A549 (cell line): ENCODE measurements at regions not wholly inside any gene's neighbourhood (a gene's known extent, or its start where the extent isn't known, plus 50 kb on each side); places are given as distances from the start of the nearest gene placed in this dataset.
"Not testable (repeated sequence)": the region's sequence is repeated elsewhere in the genome, so short reads cannot be mapped to it uniquely, and the experiment has no call there.

Source experiments
- BHLHE40 ChIP-seq: IDR thresholded peaks from 2 replicates; pipeline ENCODE4 v1.6.1; 2012; ENCODE audit warnings: low read depth, low read length, inconsistent platforms
- CHD2 ChIP-seq: fragments of 150-350 bp; IDR thresholded peaks from 2 replicates; pipeline ENCODE4 v1.6.1; 2014; ENCODE audit warnings: low read length; ENCODE audit not compliant: partially characterized antibody
- EP300 ChIP-seq, 2 experiments: fragments of >200 bp; sonication (Bioruptor Twin); formaldehyde crosslinking; IDR thresholded peaks; 2 replicates in 1 of 2; 3 replicates in 1 of 2; pipeline ENCODE4 v1.6.1; 2016 to 2017
- JUN ChIP-seq, 2 experiments: fragments of >200 bp; sonication (Bioruptor Twin); formaldehyde crosslinking; IDR thresholded peaks; 2 replicates in 1 of 2; 3 replicates in 1 of 2; pipeline ENCODE4 v1.6.1; 2016 to 2017
- JUNB ChIP-seq: fragments of >200 bp; sonication (Bioruptor Twin); formaldehyde crosslinking; IDR thresholded peaks from 2 replicates; pipeline ENCODE4 v1.6.1; 2016
- MYC ChIP-seq: IDR thresholded peaks from 2 replicates; pipeline ENCODE4 v1.6.1; 2012; ENCODE audit warnings: mild to moderate bottlenecking, inconsistent platforms, low read length, improper control_type of control experiment, borderline replicate concordance
- POLR2A ChIP-seq: IDR thresholded peaks from 2 replicates; pipeline ENCODE4 v1.6.1; 2012; ENCODE audit warnings: mild to moderate bottlenecking, low read length
- RCOR1 ChIP-seq: fragments of 150-350 bp; IDR thresholded peaks from 2 replicates; pipeline ENCODE4 v1.6.1; 2014; ENCODE audit warnings: antibody characterized with exemption, low read length, low read depth
- SMC3 ChIP-seq: fragments of >200 bp; sonication (Bioruptor Twin); formaldehyde crosslinking; IDR thresholded peaks from 3 replicates; pipeline ENCODE4 v1.6.1; 2018; ENCODE audit warnings: inconsistent platforms
- TF ChIP-seq, protein P1 (sequence below): fragments of >200 bp; sonication (Bioruptor Twin); formaldehyde crosslinking; IDR thresholded peaks from 3 replicates; pipeline ENCODE4 v1.5.1; 2016
- TF ChIP-seq, protein P2 (sequence below): IDR thresholded peaks from 2 replicates; pipeline ENCODE4 v1.6.1; 2012; ENCODE audit warnings: low read depth, borderline replicate concordance
- TF ChIP-seq, protein P3 (sequence below): fragments of 200-600 bp; sonication (generic); IDR thresholded peaks from 2 replicates; pipeline ENCODE4 v1.6.1; 2016; ENCODE audit warnings: antibody characterized with exemption, mild to moderate bottlenecking, moderate library complexity
- TF ChIP-seq, protein P4 (sequence below): fragments of 250-450 bp; sonication (Bioruptor Pico); IDR thresholded peaks from 2 replicates; pipeline ENCODE4 v1.5.0; 2021; ENCODE audit warnings: mild to moderate bottlenecking, moderate library complexity, borderline replicate concordance
- TF ChIP-seq, protein P5 (sequence below): fragments of 250-450 bp; sonication (Bioruptor Pico); IDR thresholded peaks from 2 replicates; pipeline ENCODE4 v1.5.0; 2020; ENCODE audit warnings: low read depth, mild to moderate bottlenecking, moderate library complexity

DNA sequence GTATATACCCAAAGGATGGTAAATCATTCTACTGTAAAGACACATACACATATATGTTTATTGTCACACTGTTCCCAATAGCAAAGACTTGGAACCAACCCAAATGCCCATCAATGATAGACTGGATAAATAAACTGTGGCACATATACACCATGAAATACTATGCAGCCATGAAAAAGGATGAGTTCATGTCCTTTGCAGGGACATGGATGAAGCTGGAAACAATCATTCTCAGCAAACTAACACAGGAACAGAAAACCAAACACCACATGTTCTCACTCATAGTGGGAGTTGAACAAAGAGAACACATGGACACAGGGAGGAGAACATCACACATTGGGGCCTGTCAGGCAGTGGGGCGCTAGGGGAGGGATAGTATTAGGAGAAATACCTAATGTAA, 167.1 kb upstream of the MMADHC start:
- TF ChIP-seq, protein P1, sequence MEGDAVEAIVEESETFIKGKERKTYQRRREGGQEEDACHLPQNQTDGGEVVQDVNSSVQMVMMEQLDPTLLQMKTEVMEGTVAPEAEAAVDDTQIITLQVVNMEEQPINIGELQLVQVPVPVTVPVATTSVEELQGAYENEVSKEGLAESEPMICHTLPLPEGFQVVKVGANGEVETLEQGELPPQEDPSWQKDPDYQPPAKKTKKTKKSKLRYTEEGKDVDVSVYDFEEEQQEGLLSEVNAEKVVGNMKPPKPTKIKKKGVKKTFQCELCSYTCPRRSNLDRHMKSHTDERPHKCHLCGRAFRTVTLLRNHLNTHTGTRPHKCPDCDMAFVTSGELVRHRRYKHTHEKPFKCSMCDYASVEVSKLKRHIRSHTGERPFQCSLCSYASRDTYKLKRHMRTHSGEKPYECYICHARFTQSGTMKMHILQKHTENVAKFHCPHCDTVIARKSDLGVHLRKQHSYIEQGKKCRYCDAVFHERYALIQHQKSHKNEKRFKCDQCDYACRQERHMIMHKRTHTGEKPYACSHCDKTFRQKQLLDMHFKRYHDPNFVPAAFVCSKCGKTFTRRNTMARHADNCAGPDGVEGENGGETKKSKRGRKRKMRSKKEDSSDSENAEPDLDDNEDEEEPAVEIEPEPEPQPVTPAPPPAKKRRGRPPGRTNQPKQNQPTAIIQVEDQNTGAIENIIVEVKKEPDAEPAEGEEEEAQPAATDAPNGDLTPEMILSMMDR = not testable (repeated sequence)
- not testable (repeated sequence) for TF ChIP-seq SMC3; JUNB; CHD2; POLR2A; BHLHE40; MYC; RCOR1; EP300 (IDR thresholded peaks at IDR 0.05); JUN (IDR thresholded peaks at IDR 0.05)
- TF ChIP-seq, protein P2, sequence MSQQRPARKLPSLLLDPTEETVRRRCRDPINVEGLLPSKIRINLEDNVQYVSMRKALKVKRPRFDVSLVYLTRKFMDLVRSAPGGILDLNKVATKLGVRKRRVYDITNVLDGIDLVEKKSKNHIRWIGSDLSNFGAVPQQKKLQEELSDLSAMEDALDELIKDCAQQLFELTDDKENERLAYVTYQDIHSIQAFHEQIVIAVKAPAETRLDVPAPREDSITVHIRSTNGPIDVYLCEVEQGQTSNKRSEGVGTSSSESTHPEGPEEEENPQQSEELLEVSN = not testable (repeated sequence)
- TF ChIP-seq, protein P3, sequence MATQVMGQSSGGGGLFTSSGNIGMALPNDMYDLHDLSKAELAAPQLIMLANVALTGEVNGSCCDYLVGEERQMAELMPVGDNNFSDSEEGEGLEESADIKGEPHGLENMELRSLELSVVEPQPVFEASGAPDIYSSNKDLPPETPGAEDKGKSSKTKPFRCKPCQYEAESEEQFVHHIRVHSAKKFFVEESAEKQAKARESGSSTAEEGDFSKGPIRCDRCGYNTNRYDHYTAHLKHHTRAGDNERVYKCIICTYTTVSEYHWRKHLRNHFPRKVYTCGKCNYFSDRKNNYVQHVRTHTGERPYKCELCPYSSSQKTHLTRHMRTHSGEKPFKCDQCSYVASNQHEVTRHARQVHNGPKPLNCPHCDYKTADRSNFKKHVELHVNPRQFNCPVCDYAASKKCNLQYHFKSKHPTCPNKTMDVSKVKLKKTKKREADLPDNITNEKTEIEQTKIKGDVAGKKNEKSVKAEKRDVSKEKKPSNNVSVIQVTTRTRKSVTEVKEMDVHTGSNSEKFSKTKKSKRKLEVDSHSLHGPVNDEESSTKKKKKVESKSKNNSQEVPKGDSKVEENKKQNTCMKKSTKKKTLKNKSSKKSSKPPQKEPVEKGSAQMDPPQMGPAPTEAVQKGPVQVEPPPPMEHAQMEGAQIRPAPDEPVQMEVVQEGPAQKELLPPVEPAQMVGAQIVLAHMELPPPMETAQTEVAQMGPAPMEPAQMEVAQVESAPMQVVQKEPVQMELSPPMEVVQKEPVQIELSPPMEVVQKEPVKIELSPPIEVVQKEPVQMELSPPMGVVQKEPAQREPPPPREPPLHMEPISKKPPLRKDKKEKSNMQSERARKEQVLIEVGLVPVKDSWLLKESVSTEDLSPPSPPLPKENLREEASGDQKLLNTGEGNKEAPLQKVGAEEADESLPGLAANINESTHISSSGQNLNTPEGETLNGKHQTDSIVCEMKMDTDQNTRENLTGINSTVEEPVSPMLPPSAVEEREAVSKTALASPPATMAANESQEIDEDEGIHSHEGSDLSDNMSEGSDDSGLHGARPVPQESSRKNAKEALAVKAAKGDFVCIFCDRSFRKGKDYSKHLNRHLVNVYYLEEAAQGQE = not testable (repeated sequence)
- TF ChIP-seq, protein P4, sequence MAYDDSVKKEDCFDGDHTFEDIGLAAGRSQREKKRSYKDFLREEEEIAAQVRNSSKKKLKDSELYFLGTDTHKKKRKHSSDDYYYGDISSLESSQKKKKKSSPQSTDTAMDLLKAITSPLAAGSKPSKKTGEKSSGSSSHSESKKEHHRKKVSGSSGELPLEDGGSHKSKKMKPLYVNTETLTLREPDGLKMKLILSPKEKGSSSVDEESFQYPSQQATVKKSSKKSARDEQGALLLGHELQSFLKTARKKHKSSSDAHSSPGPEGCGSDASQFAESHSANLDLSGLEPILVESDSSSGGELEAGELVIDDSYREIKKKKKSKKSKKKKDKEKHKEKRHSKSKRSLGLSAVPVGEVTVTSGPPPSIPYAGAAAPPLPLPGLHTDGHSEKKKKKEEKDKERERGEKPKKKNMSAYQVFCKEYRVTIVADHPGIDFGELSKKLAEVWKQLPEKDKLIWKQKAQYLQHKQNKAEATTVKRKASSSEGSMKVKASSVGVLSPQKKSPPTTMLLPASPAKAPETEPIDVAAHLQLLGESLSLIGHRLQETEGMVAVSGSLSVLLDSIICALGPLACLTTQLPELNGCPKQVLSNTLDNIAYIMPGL = not testable (repeated sequence)
- TF ChIP-seq, protein P5, sequence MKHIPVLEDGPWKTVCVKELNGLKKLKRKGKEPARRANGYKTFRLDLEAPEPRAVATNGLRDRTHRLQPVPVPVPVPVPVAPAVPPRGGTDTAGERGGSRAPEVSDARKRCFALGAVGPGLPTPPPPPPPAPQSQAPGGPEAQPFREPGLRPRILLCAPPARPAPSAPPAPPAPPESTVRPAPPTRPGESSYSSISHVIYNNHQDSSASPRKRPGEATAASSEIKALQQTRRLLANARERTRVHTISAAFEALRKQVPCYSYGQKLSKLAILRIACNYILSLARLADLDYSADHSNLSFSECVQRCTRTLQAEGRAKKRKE = not testable (repeated sequence)
